ENCODE measurements at regions not wholly inside any gene's neighbourhood (a gene's known extent, or its start where the extent isn't known, plus 50 kb on each side); places are given as distances from the start of the nearest gene placed in this dataset.

GRCh38 chr12:76142305-76142704 lies 57.8 kb upstream of the NAP1L1 start:
- TF ChIP-seq ZBTB4 (CRISPR knock-in tag; IDR thresholded peaks at IDR 0.05; ENCODE audit: borderline replicate concordance) (no peak), HINFP (CRISPR knock-in tag; IDR thresholded peaks at IDR 0.05; ENCODE audit: low read depth) (no peak)
